ENCODE measurements at regions not wholly inside any gene's neighbourhood (a gene's known extent, or its start where the extent isn't known, plus 50 kb on each side); places are given as distances from the start of the nearest gene placed in this dataset.

DNA sequence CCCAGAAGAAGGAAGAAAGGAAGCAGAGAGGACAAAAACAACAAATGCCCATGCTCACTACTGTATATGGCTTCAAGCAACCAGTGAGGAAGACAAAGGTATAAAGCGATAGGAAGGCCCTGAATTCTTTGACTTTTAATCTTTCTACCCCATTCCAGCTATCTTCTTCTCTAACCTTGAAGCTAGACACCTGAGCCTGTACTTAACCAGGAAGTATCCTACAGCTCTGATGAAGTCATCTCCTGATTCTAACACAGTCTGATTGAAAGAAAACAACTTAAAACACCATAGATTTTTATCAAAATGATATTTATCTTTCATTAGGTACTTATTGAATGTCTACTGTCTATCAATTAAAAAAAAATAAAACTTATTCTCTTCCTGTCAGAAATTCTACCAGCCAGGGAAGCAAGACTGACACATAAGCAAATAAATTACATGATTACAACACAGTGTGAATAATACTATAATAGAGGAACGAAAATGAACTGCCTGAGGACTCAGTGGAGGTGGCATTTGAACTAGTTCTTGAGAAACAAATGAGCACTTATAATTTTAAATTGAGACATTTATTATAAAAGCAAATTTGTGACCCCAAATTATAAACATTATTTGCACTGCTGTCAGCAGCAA, 123.3 kb upstream of the ELL2 start:
- POLR2A ChIA-PET: no interaction called here
- CTCF ChIA-PET: no interaction called here

DNA sequence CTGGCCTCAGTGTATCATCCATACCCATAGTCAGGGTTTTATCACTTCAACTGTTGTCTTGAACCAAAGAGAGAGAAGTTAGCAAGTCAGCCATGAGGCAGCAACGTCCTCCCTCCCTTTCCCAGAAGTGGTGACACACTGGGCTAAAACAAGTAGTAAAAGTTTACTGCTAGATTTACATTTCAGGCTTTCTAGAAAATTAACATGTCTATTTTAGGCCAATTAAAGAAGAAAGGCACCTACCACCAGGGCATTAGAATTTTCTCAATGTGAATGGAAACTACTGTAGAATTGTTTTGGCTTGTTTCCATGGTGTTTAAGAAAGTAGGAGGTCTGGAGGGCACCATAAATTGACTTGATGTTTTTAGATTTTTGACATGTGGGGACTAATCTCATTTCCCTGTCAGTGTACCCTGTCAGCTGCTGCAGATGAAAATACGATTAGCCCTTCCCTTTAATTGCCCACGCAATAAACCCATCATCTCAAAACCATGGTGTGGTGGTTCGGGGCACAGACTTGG, 121.8 kb upstream of the ELL2 start:
- ChIA-PET CTCF (no interaction called here), POLR2A (no interaction called here)

DNA sequence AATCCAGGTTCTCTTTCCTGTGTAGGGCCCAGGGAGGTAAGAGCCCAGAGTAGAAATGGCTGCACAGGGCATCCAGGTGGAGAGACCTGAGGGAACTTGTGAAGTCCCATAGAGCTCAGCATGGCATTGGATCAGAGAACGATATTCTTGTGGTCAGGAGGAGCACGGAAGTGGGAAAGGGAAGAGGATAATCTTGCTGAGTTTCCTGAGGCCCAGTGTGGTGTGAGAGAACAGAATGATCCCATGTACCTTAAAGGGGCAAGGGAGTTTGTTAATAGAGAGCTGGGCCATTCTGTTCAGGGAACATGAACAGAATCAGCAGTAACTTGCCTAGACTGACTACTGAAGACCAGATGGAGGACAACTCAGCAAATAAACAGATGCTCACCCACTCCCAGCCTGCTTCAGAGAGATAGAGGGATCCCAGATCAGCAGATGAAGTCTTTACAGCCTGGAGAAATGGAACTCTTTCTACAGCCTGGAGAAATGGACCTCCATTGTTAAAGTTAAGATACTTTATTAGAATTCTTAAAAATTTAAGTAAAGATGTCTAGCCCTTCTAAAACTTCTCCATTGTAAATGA, 119.7 kb upstream of the ELL2 start:
- POLR2A ChIA-PET: no interaction called here

DNA sequence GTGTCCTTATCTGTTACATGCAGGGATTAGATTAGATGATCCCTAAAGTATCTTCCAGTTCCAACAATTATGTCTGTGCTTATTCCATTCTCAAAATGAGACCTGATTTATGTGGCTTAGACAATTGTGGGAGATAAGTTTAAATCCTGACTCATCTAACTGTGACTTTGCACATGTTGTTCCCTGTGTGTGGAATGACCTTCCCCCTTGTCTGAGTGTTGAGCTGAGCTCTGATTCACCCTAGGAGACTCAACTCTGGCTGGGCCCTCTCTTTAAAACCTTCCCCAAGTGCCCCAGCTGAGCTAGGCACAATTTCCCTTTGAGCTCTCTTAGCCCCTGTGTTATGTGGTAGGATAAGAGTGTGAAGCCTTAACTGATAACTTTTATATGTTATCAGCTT, 118.9 kb upstream of the ELL2 start:
- ChIA-PET POLR2A (no interaction called here), CTCF (interaction anchor here (1.5 kb wide), 1 partner anchor 10 kb away, joined by 3 read pairs; no protein-coding TSS in a partner anchor)

More for the DNA sequence above, 119.7 kb upstream of the ELL2 start:
- CTCF ChIA-PET: no interaction called here

DNA sequence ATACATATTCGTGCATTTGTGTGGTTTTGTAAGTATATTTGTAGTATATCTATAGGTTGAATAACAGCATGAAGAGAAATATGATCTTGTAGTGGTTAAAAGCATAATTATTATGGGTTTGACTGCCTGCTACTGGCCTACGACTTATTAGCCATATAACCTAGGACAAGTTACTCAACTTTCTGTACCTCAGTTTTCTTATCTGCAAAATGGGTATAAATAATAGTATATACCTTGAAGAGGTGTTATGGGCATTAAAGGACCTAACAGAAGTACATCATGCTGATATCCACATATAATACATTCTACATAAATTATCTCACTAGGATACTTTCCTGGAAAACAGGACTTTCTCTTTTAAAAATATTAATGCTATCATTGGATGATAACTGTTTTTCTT, 118.3 kb upstream of the ELL2 start:
- CTCF ChIA-PET: interaction anchor here (1.5 kb wide), 1 partner anchor 10 kb away, joined by 3 read pairs; no protein-coding TSS in a partner anchor
- POLR2A ChIA-PET: no interaction called here

DNA sequence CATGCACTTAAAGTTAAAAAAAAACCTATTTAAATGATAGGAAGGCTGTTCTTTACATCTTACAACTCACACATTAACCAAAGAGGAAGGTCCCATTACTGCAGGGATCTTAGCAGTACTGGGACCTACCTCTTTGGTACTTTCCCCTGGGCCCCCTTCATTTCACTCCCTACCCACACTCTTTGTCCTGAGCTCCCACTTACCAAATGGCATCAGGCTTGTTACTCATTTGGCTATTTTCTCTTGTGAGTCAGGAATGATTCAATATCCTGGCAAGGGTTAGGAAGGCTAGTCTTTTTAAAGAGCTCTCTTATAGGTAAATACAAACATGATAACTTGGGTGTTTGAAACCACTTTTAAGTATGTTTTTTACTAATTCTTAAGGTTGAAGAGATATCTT, 117.4 kb upstream of the ELL2 start:
- CTCF ChIA-PET: no interaction called here
- POLR2A ChIA-PET: interaction anchor here (1.1 kb wide), 1 partner anchor 12 kb away, joined by 3 read pairs; no protein-coding TSS in a partner anchor

DNA sequence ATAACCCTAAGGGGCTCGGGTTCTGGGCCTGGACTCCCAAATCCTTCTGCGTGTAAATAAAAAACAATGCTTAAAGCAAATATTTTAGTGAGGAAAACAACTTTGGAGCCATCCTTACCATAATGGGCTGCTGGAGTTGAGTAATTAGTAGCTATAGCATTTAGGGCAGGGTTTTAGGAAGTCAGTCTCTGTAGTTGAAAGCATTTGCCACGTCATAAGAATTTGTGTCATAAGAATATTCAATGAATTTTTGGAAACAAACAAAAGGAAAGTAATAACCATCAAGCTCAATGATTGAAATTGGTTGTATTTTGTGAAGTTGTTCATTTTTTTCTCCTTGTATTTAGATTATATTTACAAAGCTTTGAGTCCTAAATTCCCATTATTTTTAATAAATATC, 114.8 kb upstream of the ELL2 start:
- CTCF ChIA-PET: no interaction called here
- POLR2A ChIA-PET: no interaction called here

DNA sequence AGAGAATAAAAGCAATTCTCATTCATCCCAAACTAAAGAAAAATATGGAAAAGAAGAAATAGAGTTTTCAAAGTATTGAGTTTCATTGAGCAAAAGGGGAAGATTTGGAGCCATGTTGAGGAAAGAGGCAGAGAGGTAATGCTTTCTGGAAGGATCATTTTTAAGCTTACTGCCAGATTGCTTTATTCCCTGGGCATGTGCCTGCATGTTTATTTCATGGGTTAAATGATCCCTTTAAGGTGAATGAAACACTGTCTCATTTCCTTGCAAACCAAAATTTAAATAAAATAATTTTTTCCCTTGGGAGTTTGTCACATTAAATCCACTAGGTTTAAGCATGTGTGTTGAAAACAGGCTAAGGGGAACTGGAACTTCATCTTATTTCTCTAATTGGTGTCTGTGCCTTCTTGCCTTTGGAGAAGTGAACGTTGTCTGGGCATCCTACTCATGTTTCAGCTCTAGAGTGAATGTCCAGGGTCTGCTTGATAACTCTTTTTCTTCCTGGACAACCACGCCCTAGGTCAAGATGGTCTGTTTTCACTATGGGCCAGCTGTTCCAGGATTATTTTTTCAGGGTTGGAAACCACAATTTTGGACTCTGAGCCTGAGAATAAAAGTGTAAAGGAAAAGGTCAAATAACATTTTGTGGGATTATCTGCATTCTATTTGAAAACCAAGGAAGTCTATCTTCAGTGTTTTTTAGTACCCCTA, 114.1 kb upstream of the ELL2 start:
- ChIA-PET CTCF (no interaction called here), POLR2A (no interaction called here)

DNA sequence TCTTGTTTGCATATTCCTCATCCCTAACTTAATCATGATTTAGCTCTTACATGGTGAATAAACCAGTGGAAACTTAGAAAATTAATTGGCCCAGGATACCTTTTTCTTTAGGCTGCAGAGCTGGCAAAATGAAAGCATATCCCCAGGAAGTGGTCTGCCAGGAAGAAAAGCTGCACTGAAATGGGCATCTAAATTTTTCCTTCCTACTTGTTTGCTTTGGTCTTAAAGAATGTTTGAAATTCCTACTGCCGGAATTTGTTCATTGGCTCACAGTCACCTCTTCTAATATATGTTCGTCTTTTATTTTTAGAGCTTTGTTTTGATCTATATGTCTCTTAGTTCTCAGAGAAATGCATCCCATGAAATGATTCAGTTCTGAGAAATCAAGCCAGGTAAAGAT, 113.2 kb upstream of the ELL2 start:
- POLR2A ChIA-PET: no interaction called here
- CTCF ChIA-PET: no interaction called here

DNA sequence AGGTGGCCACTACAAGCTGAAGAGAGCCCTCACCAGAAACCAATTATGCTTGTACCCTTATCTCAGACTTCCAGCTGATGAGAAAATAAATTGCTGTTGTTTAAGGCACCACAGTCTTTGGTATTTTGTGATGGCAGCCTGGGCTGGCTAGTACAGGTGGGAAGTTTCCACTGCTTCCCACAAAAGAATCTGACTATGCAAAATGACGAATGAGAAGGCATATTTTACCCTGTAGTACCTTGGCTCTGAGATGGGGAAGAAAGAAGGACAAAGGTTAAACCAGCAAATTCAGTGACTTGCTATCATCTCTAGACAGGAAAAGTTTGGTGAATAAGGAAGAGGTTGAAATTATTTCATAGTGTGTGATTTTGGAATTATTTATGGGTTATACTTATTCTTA, 112.8 kb upstream of the ELL2 start:
- ChIA-PET CTCF (no interaction called here), POLR2A (interaction anchor here (0.5 kb wide), 1 partner anchor 301 kb away, joined by 4 read pairs; no protein-coding TSS in a partner anchor)

DNA sequence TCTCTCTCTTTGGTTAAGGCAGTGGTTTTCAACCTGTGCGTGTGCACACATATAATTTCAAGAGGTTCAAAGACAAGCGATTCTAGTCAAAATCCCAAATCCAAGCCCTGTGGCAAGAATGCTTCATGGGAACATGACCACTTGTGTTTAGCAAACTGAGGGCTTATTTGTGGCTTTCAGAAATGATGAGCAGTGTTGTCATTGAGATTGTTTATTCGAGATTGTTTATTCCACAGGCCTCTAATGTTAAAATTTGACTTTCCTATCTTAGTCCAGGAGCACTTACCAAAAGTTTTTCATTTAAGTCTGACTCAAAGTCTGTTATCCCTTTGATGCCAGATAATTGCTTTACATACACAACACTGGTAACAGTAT, 111.1 kb upstream of the ELL2 start:
- CTCF ChIA-PET: no interaction called here
- POLR2A ChIA-PET: no interaction called here

DNA sequence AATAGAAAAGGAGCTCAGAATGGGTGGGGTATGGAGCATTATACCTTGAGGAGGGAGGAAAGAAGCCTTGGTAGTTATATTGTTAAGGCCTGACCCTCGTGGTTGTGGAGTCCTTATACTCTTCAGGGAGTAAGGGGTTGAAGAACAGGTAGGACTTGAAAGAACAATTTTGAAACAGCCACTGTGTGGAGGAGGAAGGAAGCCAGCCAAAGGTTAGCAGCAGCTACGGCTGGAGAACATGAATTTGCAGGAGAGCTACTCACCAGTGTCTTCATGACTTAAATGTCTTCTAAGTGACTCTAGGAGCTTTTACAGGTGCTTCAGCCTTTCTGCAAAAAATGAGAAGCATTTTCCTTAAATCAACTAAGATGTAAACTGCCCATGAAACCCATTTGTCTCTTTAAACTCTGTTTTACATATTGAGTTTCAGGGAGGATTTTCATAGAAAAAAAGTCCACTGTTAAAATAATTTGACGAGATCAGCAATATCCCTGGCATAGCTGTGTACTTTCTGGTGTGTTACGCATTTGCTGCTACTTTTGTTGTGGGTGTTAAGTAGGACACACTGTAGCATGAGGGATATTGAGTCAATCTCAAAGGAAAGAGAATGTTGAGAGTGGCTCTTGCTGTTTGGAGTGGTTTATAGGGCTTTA, 110.6 kb upstream of the ELL2 start:
- CTCF ChIA-PET: no interaction called here
- POLR2A ChIA-PET: no interaction called here

DNA sequence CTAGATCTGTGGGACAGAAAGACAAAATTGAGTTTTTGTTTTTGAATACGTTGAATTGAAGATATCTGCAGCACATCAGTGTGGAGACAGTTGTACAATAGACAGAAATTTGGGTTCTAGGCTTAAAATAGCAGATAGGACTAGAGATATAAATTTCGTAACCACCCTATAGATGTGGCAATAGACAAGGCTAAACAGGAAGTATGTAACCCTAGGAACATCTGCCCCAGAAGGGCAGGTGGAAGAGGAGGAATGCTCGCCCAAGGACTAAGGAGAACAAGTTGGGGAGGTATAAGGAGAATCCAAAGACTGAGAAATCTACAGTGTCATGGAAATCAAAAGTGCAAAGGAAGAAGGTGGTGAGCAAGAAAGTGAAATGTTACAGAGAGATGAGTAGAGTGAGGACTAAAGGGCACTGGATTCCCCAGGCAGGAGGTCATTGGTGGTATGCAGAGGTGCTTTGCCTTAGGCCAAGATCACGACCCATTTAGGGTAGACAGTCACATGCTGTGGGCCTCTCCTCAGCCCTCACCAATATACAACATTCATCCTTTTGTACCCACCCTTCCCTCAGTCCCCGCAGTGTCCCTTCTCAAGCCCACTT, 109.1 kb upstream of the ELL2 start:
- ChIA-PET CTCF (no interaction called here), POLR2A (no interaction called here)

DNA sequence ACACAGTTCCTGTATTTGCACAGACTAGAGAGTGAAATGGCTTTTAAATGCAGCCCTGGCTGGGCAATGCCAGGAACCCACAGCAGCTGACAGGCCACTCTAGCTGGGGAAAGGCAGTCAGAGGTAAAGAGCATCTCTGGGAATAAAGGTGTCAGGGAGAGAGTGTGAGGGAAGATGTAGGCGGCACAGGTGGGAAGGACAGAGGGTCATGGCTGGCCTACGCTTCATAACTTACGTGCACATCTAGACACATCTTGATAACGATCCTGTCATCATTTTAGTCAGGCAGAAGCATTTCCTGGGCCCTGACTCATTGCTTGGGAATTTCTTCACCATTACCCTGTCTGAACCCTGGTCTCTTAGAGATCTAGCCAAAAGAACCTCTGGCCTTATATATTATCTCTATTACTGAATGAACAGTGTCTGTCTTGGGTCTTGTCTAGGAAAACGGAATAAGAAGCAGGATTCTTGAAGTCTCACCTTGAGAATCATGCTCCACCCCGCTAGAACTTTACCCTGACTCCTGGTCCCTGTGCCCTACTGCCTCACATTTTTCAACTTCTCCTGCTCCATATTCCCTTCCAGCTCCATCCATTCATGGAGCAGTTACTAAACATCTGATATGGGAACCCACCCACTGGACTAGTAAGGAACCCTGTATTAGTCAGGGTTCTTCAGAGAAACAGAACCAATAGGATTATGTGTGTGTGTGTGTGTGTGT, 106.4 kb upstream of the ELL2 start:
- CTCF ChIA-PET: no interaction called here
- POLR2A ChIA-PET: no interaction called here

DNA sequence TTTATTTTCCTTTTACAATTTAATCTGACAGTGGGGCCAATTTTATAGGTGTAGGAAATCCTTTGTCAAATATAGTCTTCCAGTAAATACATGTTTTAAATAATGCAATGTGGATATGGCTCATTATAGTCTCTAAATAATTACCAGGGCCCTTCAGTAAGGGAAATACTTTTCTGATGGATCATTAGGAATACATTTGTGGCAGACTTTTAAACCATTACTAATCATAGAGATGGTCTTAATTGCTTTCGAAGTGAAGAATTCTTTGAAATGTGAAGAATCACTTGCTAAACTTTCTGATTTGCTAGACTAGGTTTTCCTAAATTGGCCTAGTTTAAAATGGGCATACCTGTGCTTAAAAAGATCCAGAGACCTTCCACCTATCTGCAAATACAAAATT, 105.6 kb upstream of the ELL2 start:
- POLR2A ChIA-PET: interaction anchor here (1.4 kb wide), 1 partner anchor 12 kb away, joined by 3 read pairs; no protein-coding TSS in a partner anchor
- CTCF ChIA-PET: no interaction called here

DNA sequence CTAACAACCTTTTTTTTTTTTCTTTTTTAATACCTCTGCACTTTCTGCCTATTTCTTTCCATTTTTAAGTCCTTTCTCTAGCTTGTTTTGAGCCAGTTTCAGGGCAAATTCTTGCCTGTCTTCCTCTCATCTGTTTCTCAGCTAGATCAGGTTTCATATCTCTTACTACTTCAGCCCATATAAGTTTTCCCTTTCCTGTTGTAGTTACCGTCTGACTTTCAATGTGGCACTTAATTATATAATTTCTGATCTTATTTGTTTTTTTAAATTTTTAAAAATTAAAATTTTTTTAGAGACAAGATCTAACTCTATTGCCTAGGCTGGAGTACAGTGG, 104.7 kb upstream of the ELL2 start:
- CTCF ChIA-PET: interaction anchor here (0.7 kb wide), 1 partner anchor 1846 kb away, joined by 4 read pairs; no protein-coding TSS in a partner anchor
- POLR2A ChIA-PET: interaction anchor here (1.3 to 1.4 kb wide), 2 partner anchors 13 kb away, joined by 3 read pairs; no protein-coding TSS in a partner anchor

DNA sequence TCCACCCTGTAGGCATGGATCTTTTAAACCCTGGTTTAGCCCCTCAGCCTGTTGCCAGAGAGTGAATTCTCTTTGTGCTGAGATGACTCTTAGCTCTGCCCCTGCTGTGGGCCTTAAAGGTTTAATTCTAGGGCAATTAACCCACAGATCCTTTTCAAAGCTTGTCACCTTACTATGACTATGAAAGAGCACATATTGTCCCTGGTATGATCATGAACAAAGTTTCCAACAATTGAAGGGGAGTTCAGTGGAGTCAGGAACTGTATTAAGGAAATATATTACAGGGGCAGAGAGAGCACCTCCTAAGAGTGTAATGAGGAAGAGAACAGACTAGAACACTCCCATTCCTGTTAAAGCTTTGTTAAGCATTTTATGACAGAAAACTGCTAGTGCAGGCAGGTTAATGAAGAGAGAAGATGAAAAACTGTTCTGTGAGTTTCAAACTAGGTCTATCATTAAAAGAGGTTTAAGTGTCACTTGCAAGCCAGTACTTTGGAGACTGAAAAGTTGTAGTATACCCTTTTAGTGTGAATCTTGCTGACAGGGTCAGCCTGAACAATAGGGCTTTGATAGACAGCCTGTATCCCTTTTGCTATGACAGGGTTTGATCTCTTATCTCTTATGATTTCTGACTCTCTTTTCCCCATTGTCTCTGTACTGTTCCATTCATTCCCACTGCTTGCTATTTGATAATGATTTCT, 104.2 kb upstream of the ELL2 start:
- ChIA-PET CTCF (interaction anchor here (0.7 kb wide), 1 partner anchor 1845 kb away, joined by 4 read pairs; no protein-coding TSS in a partner anchor), POLR2A (interaction anchor here (1.0 to 1.3 kb wide), 2 partner anchors 12 to 471 kb away, joined by 3 read pairs; no protein-coding TSS in a partner anchor)

DNA sequence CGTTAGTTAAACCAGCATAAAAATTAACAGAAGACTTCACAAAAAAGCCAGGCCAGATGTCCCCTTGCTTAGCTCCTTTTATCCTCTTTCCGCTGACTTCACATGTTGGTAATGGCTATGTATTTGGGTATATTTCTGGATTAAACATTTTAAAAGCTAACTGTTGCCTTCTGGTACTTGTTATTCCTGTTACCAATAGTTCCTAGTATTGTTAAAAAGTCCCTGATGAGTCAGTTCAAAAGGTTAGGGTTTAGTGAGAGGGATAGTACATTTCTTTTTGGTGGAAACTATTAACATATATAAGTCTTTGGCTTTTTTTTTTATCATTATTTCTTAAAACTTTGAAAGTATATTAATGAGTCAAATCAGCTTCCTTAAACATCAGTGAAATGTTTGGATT, 103.2 kb upstream of the ELL2 start:
- CTCF ChIA-PET: no interaction called here
- POLR2A ChIA-PET: interaction anchor here (1.0 to 1.3 kb wide), 2 partner anchors 11 to 472 kb away, joined by 3 read pairs; no protein-coding TSS in a partner anchor

DNA sequence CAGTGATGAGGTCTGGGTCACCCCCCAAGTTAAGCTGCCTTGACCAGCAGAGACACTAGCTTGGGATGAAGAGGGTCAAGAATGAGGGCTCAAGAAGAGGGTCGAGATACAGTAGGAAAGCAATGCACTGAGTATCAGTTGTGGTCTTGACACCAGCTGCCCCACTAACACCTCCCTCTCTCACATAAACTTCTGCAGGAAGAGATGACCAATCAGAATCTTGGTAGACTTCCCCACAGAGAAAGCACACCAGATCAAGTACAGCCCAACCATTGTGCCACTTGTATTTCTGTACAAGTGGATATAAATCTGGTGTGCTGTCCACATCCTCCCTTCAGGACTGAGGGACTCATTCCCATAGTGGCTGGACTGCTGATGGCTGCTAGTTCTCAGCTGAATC, 101.2 kb upstream of the ELL2 start:
- ChIA-PET CTCF (no interaction called here), POLR2A (no interaction called here)

All from activated CD8-positive, alpha-beta memory T cell treated with anti-CD3 and anti-CD28 coated beads for 36 hours (primary cell).